HCT116 (cell line): ENCODE measurements at regions not wholly inside any gene's neighbourhood (a gene's known extent, or its start where the extent isn't known, plus 50 kb on each side); places are given as distances from the start of the nearest gene placed in this dataset.

Experiments
- ATAC-seq: fragments of 200-7000 bp; cut with Tn5 transposase; 2 replicates; pipeline ENCODE4 v1.9.1; 2020; ENCODE audit warnings: mild to moderate bottlenecking, moderate library complexity
- BruUV-seq: library from RNA; stranded (reverse); fragments of 400-500 nt; replicated peaks from 2 replicates; lab custom pipeline; 2021; lab: Mats Ljungman, UMichigan
- CTCF ChIA-PET: fragments of 300-600 bp; sonication (Branson Sonifier 250); formaldehyde crosslinking; loops from one replicate; lab custom pipeline; 2021; ENCODE audit warnings: antibody characterized with exemption; lab: Charles Lee
- POLR2A ChIA-PET: fragments of 300-600, 350-600 bp; sonication (Branson Sonifier 250); formaldehyde crosslinking; loops from one replicate; lab custom pipeline; 2021; ENCODE audit warnings: antibody characterized with exemption; lab: Charles Lee
- RAD21 ChIA-PET, 2 experiments: fragments of 300-600 bp; sonication (Branson Sonifier 250); formaldehyde crosslinking; loops; one replicate each; lab custom pipeline; 2023; ENCODE audit warnings: low total read pairs in 2 of 2; ENCODE audit not compliant: uncharacterized antibody in 2 of 2, unreplicated experiment in 2 of 2, low non-redundant PET in 1 of 2; lab: Charles Lee
- DNase-seq: peaks from one replicate; pipeline ENCODE4 v3.0.0-alpha.2; 2010; ENCODE audit warnings: low read depth, low spot score
- H2AFZ ChIP-seq: fragments of 200-600 bp; shearing (Covaris generic), sonication (generic); 2 replicates; pipeline ENCODE4 v1.6.1; 2017; ENCODE audit warnings: low read depth, mixed run types, mixed read lengths, antibody characterized with exemption, low read length; ENCODE audit not compliant: poor library complexity, severe bottlenecking
- H3K27ac ChIP-seq: 2 replicates; pipeline ENCODE4 v1.5.1; 2012; ENCODE audit warnings: low read depth, low read length
- H3K27me3 ChIP-seq: fragments of 200-600 bp; sonication (generic); 2 replicates; pipeline ENCODE4 v1.6.1; 2016; ENCODE audit warnings: mixed run types, low read length, mixed read lengths; ENCODE audit not compliant: insufficient read depth
- H3K36me3 ChIP-seq, 2 experiments: fragments of 200-500 bp in 1 of 2; fragments of 200-600 bp in 1 of 2; sonication (Bioruptor generic) in 1 of 2; sonication (generic) in 1 of 2; 2 replicates each; pipeline versions ENCODE4 v1.5.1 to v1.6.1; 2014 to 2016; ENCODE audit warnings: low read length in 2 of 2, inconsistent platforms in 1 of 2, mixed read lengths in 1 of 2, mixed run types in 1 of 2; ENCODE audit not compliant: insufficient read depth in 2 of 2, control insufficient read depth in 1 of 2
- H3K4me1 ChIP-seq, 2 experiments: fragments of 200-600 bp in 1 of 2; sonication (generic) in 1 of 2; 2 replicates each; pipeline versions ENCODE4 v1.5.1 to v1.6.1; 2012 to 2017; ENCODE audit warnings: low read length in 2 of 2, inconsistent platforms in 1 of 2, mild to moderate bottlenecking in 1 of 2, mixed read lengths in 1 of 2, mixed run types in 1 of 2, moderate library complexity in 1 of 2; ENCODE audit not compliant: insufficient read depth in 2 of 2, control insufficient read depth in 1 of 2
- H3K4me2 ChIP-seq: fragments of 200-600 bp; sonication (generic); 2 replicates; pipeline ENCODE4 v1.6.1; 2017; ENCODE audit warnings: mixed run types, low read length, mixed read lengths
- H3K4me3 ChIP-seq, 2 experiments: fragments of 200-600 bp in 1 of 2; sonication (generic) in 1 of 2; replicated peaks in 1 of 2; 2 replicates each; pipeline ENCODE4 v1.5.1; 2011 to 2016; ENCODE audit warnings: low read length in 2 of 2, control low read depth in 1 of 2, low read depth in 1 of 2, mild to moderate bottlenecking in 1 of 2, mixed read lengths in 1 of 2, mixed run types in 1 of 2
- H3K79me2 ChIP-seq: fragments of 200-600 bp; sonication (generic); 2 replicates; pipeline ENCODE4 v1.6.1; 2017; ENCODE audit warnings: mild to moderate bottlenecking, mixed run types, low read length, moderate library complexity, mixed read lengths; ENCODE audit not compliant: insufficient read depth
- H3K9ac ChIP-seq: fragments of 200-600 bp; sonication (generic); 2 replicates; pipeline ENCODE4 v1.6.1; 2016; ENCODE audit warnings: low read length, mixed read lengths
- H3K9me2 ChIP-seq: fragments of 200-600 bp; sonication (generic), shearing (Covaris generic); 2 replicates; pipeline ENCODE4 v1.6.1; 2017; ENCODE audit warnings: mixed run types, mild to moderate bottlenecking, moderate library complexity; ENCODE audit not compliant: insufficient read depth
- H3K9me3 ChIP-seq, 2 experiments: fragments of 200-500 bp in 1 of 2; fragments of 200-600 bp in 1 of 2; sonication (Bioruptor generic) in 1 of 2; sonication (generic) in 1 of 2; 2 replicates each; pipeline ENCODE4 v1.6.1; 2014 to 2017; ENCODE audit warnings: low read length in 2 of 2, mixed read lengths in 2 of 2, inconsistent platforms in 1 of 2, low read depth in 1 of 2, mild to moderate bottlenecking in 1 of 2, mixed run types in 1 of 2, moderate library complexity in 1 of 2; ENCODE audit not compliant: control insufficient read depth in 1 of 2, insufficient read depth in 1 of 2
- H4K20me1 ChIP-seq: fragments of 200-600 bp; sonication (generic), shearing (Covaris generic); 2 replicates; pipeline ENCODE4 v1.6.1; 2017; ENCODE audit warnings: mixed run types, mild to moderate bottlenecking, moderate library complexity; ENCODE audit not compliant: insufficient read depth
- ELF1 ChIP-seq: IDR thresholded peaks from 2 replicates; pipeline ENCODE4 v1.6.1; 2012; ENCODE audit warnings: low read depth, borderline replicate concordance
- EZH2 ChIP-seq: fragments of 200-600 bp; sonication (generic); IDR thresholded peaks from 2 replicates; pipeline ENCODE4 v1.6.1; 2017; ENCODE audit warnings: antibody characterized with exemption, mixed run types
- EZH2phosphoT487 ChIP-seq: fragments of 200-600 bp; IDR thresholded peaks from 2 replicates; pipeline ENCODE4 v1.6.1; 2018; ENCODE audit warnings: antibody characterized with exemption, borderline replicate concordance
- MAX ChIP-seq: IDR thresholded peaks from 2 replicates; pipeline ENCODE4 v1.6.1; 2012
- POLR2AphosphoS5 ChIP-seq: IDR thresholded peaks from 2 replicates; pipeline ENCODE4 v1.6.1; 2011; ENCODE audit warnings: mild to moderate bottlenecking, low read depth, low read length, moderate library complexity
- RAD21 ChIP-seq: IDR thresholded peaks from 2 replicates; pipeline ENCODE4 v1.6.1; 2012; ENCODE audit warnings: low read depth, mild to moderate bottlenecking
- REST ChIP-seq: IDR thresholded peaks from 2 replicates; pipeline ENCODE4 v1.6.1; 2012; ENCODE audit warnings: low read depth
- SIN3A ChIP-seq: IDR thresholded peaks from 2 replicates; pipeline ENCODE4 v1.6.1; 2012; ENCODE audit warnings: low read depth
- SRF ChIP-seq: IDR thresholded peaks from 2 replicates; pipeline ENCODE4 v1.6.1; 2012; ENCODE audit warnings: low read depth
- YY1 ChIP-seq: IDR thresholded peaks from 2 replicates; pipeline ENCODE4 v1.6.1; 2011; ENCODE audit warnings: low read length, low read depth, moderate library complexity, mild to moderate bottlenecking; ENCODE audit not compliant: insufficient replicate concordance; ENCODE audit errors: extremely low read depth
- intact Hi-C: fragments of 100-400 bp; cut with micrococcal nuclease; formaldehyde crosslinking; loops from 2 replicates; pipeline ENCODE4 v1.10.0; 2022

- DNase-seq: no peak
- H3K4me3 ChIP-seq: no peak overlapping the region
- ChIA-PET CTCF (no interaction called here), RAD21 (no interaction called here), POLR2A (no interaction called here)
- H3K79me2 ChIP-seq: no peaks in the 10 kb centered on the region
- intact Hi-C loops: no loop called here
- TF ChIP-seq MAX (no peak), REST (no peak), EZH2 (no peak), YY1 (no peak), POLR2AphosphoS5 (no peak), SIN3A (no peak), RAD21 (no peak), ELF1 (no peak), SRF (no peak), EZH2phosphoT487 (no peak)
- H2AFZ ChIP-seq: no peak overlapping the region
- H3K36me3 ChIP-seq: no peaks in the 10 kb centered on the region
- no peak overlapping the region for H3K9ac ChIP-seq
- peaks cover 0 to 19% of the 10 kb centered on the region in 2 experiments; a peak in 2 of 4 replicates for H3K9me3 ChIP-seq
- no peak for ATAC-seq
- no TSS peak for BruUV-seq
- no peak overlapping the region for H3K27ac ChIP-seq
- no peaks in the 10 kb centered on the region for H3K9me2 ChIP-seq
- H4K20me1 ChIP-seq: no peaks in the 10 kb centered on the region
- H3K4me2 ChIP-seq: no peak overlapping the region
- no peaks in the 10 kb centered on the region for H3K4me1 ChIP-seq
- no peaks in the 10 kb centered on the region for H3K27me3 ChIP-seq
These were observed 1641.8 kb upstream of the WWC1 start for GRCh38 chr5:166649676-166650075.
